GM12891 (cell line): ENCODE measurements at regions not wholly inside any gene's neighbourhood (a gene's known extent, or its start where the extent isn't known, plus 50 kb on each side); places are given as distances from the start of the nearest gene placed in this dataset.

Experiments
- PAX5 ChIP-seq: IDR thresholded peaks from 2 replicates; pipeline ENCODE4 v1.6.1; 2011; ENCODE audit warnings: low read length, moderate library complexity, mild to moderate bottlenecking; ENCODE audit not compliant: insufficient read depth, severe bottlenecking
- POLR2A ChIP-seq: IDR thresholded peaks from 2 replicates; pipeline ENCODE4 v1.6.1; 2011; ENCODE audit warnings: low read depth, low read length, control low read depth
- POLR2AphosphoS5 ChIP-seq: IDR thresholded peaks from 2 replicates; pipeline ENCODE4 v1.6.1; 2011; ENCODE audit warnings: low read depth, low read length, control low read depth
- POU2F2 ChIP-seq: IDR thresholded peaks from 2 replicates; pipeline ENCODE4 v1.6.1; 2011; ENCODE audit warnings: low read depth, mild to moderate bottlenecking, control low read depth, low read length, moderate library complexity
- SPI1 ChIP-seq: IDR thresholded peaks from 2 replicates; pipeline ENCODE4 v1.6.1; 2011; ENCODE audit warnings: low read depth, low read length, control low read depth
- TAF1 ChIP-seq: IDR thresholded peaks from 2 replicates; pipeline ENCODE4 v1.6.1; 2011; ENCODE audit warnings: low read depth, low read length, control low read depth

- TF ChIP-seq POLR2AphosphoS5 (no peak), TAF1 (no peak), POLR2A (no peak), SPI1 (no peak), POU2F2 (no peak), PAX5 (no peak)
These were observed 172.9 kb upstream of the PTCH1 start for GRCh38 chr9:95689669-95690068.
